ENCODE measurements at regions not wholly inside any gene's neighbourhood (a gene's known extent, or its start where the extent isn't known, plus 50 kb on each side); places are given as distances from the start of the nearest gene placed in this dataset.

- no peak for TF ChIP-seq CTCF (IDR thresholded peaks at IDR 0.05; ENCODE audit: unreplicated experiment)
- H3K27me3 Mint-ChIP-seq: peaks cover 8% of the 10 kb centered on the region
- no peak overlapping the region for H3K27ac Mint-ChIP-seq
- H3K36me3 Mint-ChIP-seq (ENCODE audit: insufficient read depth): peaks cover 2% of the 10 kb centered on the region
- H3K4me1 Mint-ChIP-seq (ENCODE audit: low read depth): peaks cover 18% of the 10 kb centered on the region
- no peak overlapping the region for H3K4me3 Mint-ChIP-seq (ENCODE audit: low read depth)
- peaks cover 9% of the 10 kb centered on the region for H3K9me3 Mint-ChIP-seq (ENCODE audit: low read depth)
- DNase-seq (ENCODE audit: low spot score, unreplicated experiment): no peak
Observed at GRCh38 chr13:40470660-40471059, 195.8 kb downstream of the FOXO1 start.

GRCh38 chr13:40471076-40471475 is 195.4 kb downstream of the FOXO1 start:
- no peak for TF ChIP-seq CTCF (IDR thresholded peaks at IDR 0.05; ENCODE audit: unreplicated experiment)
- peaks cover 22% of the 10 kb centered on the region for H3K4me1 Mint-ChIP-seq (ENCODE audit: low read depth)
- peaks cover 2% of the 10 kb centered on the region for H3K36me3 Mint-ChIP-seq (ENCODE audit: insufficient read depth)
- H3K4me3 Mint-ChIP-seq (ENCODE audit: low read depth): no peak overlapping the region
- peaks cover 10% of the 10 kb centered on the region for H3K9me3 Mint-ChIP-seq (ENCODE audit: low read depth)
- peaks cover 8% of the 10 kb centered on the region for H3K27me3 Mint-ChIP-seq
- DNase-seq (ENCODE audit: low spot score, unreplicated experiment): no peak
- H3K27ac Mint-ChIP-seq: no peak overlapping the region

- Mint-ChIP-seq H3K27ac (no peak overlapping the region), H3K9me3 (ENCODE audit: low read depth) (peaks cover 10% of the 10 kb centered on the region), H3K4me1 (ENCODE audit: low read depth) (peaks cover 28% of the 10 kb centered on the region), H3K27me3 (peaks cover 8% of the 10 kb centered on the region), H3K4me3 (ENCODE audit: low read depth) (no peak overlapping the region), H3K36me3 (ENCODE audit: insufficient read depth) (peaks cover 2% of the 10 kb centered on the region)
- no peak for DNase-seq (ENCODE audit: low spot score, unreplicated experiment)
- TF ChIP-seq CTCF (IDR thresholded peaks at IDR 0.05; ENCODE audit: unreplicated experiment): no peak
Observed at GRCh38 chr13:40471911-40472310, 194.5 kb downstream of the FOXO1 start.

- Mint-ChIP-seq H3K36me3 (ENCODE audit: insufficient read depth) (peaks cover 2% of the 10 kb centered on the region), H3K4me3 (ENCODE audit: low read depth) (no peak overlapping the region), H3K4me1 (ENCODE audit: low read depth) (peaks cover 34% of the 10 kb centered on the region), H3K27me3 (peaks cover 8% of the 10 kb centered on the region), H3K27ac (no peak overlapping the region), H3K9me3 (ENCODE audit: low read depth) (peaks cover 10% of the 10 kb centered on the region)
- no peak for TF ChIP-seq CTCF (IDR thresholded peaks at IDR 0.05; ENCODE audit: unreplicated experiment)
- no peak for DNase-seq (ENCODE audit: low spot score, unreplicated experiment)
Observed at GRCh38 chr13:40472427-40473220, 193.8 kb downstream of the FOXO1 start.

GRCh38 chr13:40475617-40476016 is 190.8 kb downstream of the FOXO1 start:
- Mint-ChIP-seq H3K27ac (no peak overlapping the region), H3K36me3 (ENCODE audit: insufficient read depth) (peaks cover 2% of the 10 kb centered on the region), H3K4me1 (ENCODE audit: low read depth) (peaks cover 46% of the 10 kb centered on the region), H3K27me3 (peaks cover 8% of the 10 kb centered on the region), H3K9me3 (ENCODE audit: low read depth) (peaks cover 7% of the 10 kb centered on the region), H3K4me3 (ENCODE audit: low read depth) (no peak overlapping the region)
- DNase-seq (ENCODE audit: low spot score, unreplicated experiment): no peak
- no peak for TF ChIP-seq CTCF (IDR thresholded peaks at IDR 0.05; ENCODE audit: unreplicated experiment)
